Activated CD8-positive, alpha-beta memory T cell treated with anti-CD3 and anti-CD28 coated beads for 1 hour (primary cell): ENCODE measurements at regions not wholly inside any gene's neighbourhood (a gene's known extent, or its start where the extent isn't known, plus 50 kb on each side); places are given as distances from the start of the nearest gene placed in this dataset.
"Not testable (repeated sequence)": the region's sequence is repeated elsewhere in the genome, so short reads cannot be mapped to it uniquely, and the experiment has no call there.

ENCODE experiments used
- DNase-seq, 2 donors: peaks; one replicate each; pipeline ENCODE4 v3.0.0-alpha.2; 2020; ENCODE audit warnings: low read depth in 1 of 2; ENCODE audit errors: extremely low read depth in 1 of 2

- DNase-seq: no peak
Observed at GRCh38 chr10:29829776-29830175, 195.0 kb upstream of the SVIL start.

GRCh38 chr10:29828956-29829355 is 194.2 kb upstream of the SVIL start:
- no peak for DNase-seq

- DNase-seq: no peak
Observed at GRCh38 chr10:29828440-29828894, 193.7 kb upstream of the SVIL start.

- DNase-seq: no peak
Observed at GRCh38 chr10:29827512-29827911, 192.7 kb upstream of the SVIL start.

GRCh38 chr10:29826801-29827450 is 192.2 kb upstream of the SVIL start:
- DNase-seq: no peak

GRCh38 chr10:29826221-29826620 is 191.4 kb upstream of the SVIL start:
- no peak for DNase-seq

- DNase-seq: no peak
Observed at GRCh38 chr10:29823553-29824080, 188.8 kb upstream of the SVIL start.

- DNase-seq: no peak
Observed at GRCh38 chr10:29820890-29821461, 186.2 kb upstream of the SVIL start.

GRCh38 chr10:29816801-29817558 is 182.2 kb upstream of the SVIL start:
- DNase-seq: no peak

- no peak for DNase-seq
Observed at GRCh38 chr10:29815572-29815971, 180.8 kb upstream of the SVIL start.

GRCh38 chr10:29811751-29812427 is 177.1 kb upstream of the SVIL start:
- no peak for DNase-seq

- no peak for DNase-seq
Observed at GRCh38 chr10:29810816-29811215, 176.0 kb upstream of the SVIL start.

- DNase-seq: not testable (repeated sequence)
Observed at GRCh38 chr10:29810231-29810630, 175.5 kb upstream of the SVIL start.

- DNase-seq: no peak
Observed at GRCh38 chr10:29809383-29809782, 174.6 kb upstream of the SVIL start.

- DNase-seq: no peak
Observed at GRCh38 chr10:29807163-29807806, 172.5 kb upstream of the SVIL start.

- no peak for DNase-seq
Observed at GRCh38 chr10:29806350-29806788, 171.6 kb upstream of the SVIL start.

GRCh38 chr10:29805134-29805723 is 170.5 kb upstream of the SVIL start:
- DNase-seq: no peak

GRCh38 chr10:29804025-29804852 is 169.5 kb upstream of the SVIL start:
- no peak for DNase-seq

GRCh38 chr10:29802171-29802570 is 167.4 kb upstream of the SVIL start:
- no peak for DNase-seq
